ENCODE measurements at regions not wholly inside any gene's neighbourhood (a gene's known extent, or its start where the extent isn't known, plus 50 kb on each side); places are given as distances from the start of the nearest gene placed in this dataset.

DNA sequence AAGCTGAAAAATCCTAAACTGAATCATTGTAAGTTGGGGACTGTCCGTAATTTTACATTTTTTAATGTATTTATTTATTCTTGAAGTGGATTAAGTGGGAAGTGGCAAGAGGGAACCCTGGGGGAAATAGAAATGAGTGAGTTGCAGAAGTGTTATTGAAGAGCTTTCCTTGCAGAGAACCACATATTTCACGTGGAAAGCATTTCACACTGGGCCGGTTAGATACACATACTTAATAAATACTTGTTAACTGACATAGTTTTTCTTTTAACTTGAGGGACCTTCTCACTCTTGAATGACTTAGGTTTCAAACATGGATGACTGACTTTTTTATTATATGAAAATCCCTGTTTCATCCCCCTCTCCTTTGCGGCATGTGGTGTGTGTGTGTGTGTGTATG is 239.3 kb downstream of the LMO4 start:
- FAIRE-seq = no peak
- Histone ChIP-seq H3K27me3 (ENCODE audit: control insufficient read depth in 3 of 3, insufficient read depth in 3 of 3, low read length in 3 of 3) (no peaks in the 10 kb centered on the region), H3K27ac (ENCODE audit: low read depth in 1 of 3, low read length in 2 of 3) (no peak overlapping the region), H3K4me1 (ENCODE audit: control insufficient read depth in 3 of 3, insufficient read depth in 2 of 3, low read depth in 1 of 3, low read length in 2 of 3) (no peaks in the 10 kb centered on the region), H3K36me3 (ENCODE audit: control insufficient read depth in 3 of 3, insufficient read depth in 2 of 3, low read depth in 1 of 3, low read length in 3 of 3) (no peaks in the 10 kb centered on the region), H3K9me3 (ENCODE audit: control insufficient read depth in 2 of 2, insufficient read depth in 1 of 2, low read depth in 1 of 2, low read length in 1 of 2) (no peaks in the 10 kb centered on the region), H3K4me3 (ENCODE audit: low read depth in 1 of 3, low read length in 3 of 3) (no peak overlapping the region)
- WGBS, 3 donors = 80 to 97% (median 92%) methylated on average over 4 of the region's 4 CpGs
- no peak for DNase-seq

DNA sequence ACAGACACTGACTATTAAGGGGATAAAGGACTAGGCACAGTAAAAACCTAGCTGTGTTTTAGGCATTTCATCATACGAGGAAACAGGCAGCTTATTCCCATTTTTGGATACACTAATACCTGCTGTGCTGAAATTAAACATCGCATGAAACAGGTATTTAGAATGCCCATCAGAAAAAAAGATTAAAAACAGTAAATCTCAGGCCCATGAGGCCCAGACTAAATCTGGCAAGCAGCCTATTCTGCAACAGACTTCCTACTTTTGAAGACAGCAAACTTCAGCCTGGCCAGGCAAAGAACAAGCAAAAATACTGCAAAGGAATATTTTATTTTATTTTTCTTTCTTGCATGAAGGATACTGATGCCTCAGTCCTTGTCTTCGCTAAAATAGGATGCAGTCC is 240.2 kb downstream of the LMO4 start:
- no peak for FAIRE-seq
- DNase-seq = no peak
- WGBS, 3 donors = 84 to 91% (median 88%) methylated on average over 3 of the region's 3 CpGs
- H3K27me3 ChIP-seq (ENCODE audit: control insufficient read depth in 3 of 3, insufficient read depth in 3 of 3, low read length in 3 of 3) = no peaks in the 10 kb centered on the region
- H3K4me1 ChIP-seq (ENCODE audit: control insufficient read depth in 3 of 3, insufficient read depth in 2 of 3, low read depth in 1 of 3, low read length in 2 of 3) = no peaks in the 10 kb centered on the region
- no peaks in the 10 kb centered on the region for H3K36me3 ChIP-seq (ENCODE audit: control insufficient read depth in 3 of 3, insufficient read depth in 2 of 3, low read depth in 1 of 3, low read length in 3 of 3)
- H3K4me3 ChIP-seq (ENCODE audit: low read depth in 1 of 3, low read length in 3 of 3) = no peak overlapping the region
- no peak overlapping the region for H3K27ac ChIP-seq (ENCODE audit: low read depth in 1 of 3, low read length in 2 of 3)
- no peaks in the 10 kb centered on the region for H3K9me3 ChIP-seq (ENCODE audit: control insufficient read depth in 2 of 2, insufficient read depth in 1 of 2, low read depth in 1 of 2, low read length in 1 of 2)

DNA sequence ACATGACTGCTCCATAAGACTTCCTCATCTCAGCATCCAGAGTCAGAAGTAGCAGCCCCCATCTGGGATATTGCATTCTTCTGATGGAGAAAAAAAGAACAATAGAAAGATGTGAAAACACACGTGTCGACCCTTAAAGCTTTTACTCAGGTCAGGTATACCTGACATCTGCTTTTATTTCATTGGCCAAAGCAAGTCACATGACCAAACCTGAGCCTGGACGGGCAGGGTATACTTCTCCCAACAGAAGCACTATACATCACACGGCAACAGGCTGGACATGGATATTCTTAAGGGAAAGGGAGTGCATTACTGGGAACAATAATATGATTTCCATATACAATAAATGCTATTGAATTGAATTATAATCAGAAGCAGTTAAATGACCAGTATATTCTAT is 243.3 kb downstream of the LMO4 start:
- no peaks in the 10 kb centered on the region for H3K9me3 ChIP-seq (ENCODE audit: control insufficient read depth in 2 of 2, insufficient read depth in 1 of 2, low read depth in 1 of 2, low read length in 1 of 2)
- FAIRE-seq (no peak), DNase-seq (no peak)
- no peaks in the 10 kb centered on the region for H3K27me3 ChIP-seq (ENCODE audit: control insufficient read depth in 3 of 3, insufficient read depth in 3 of 3, low read length in 3 of 3)
- no peak overlapping the region for H3K4me3 ChIP-seq (ENCODE audit: low read depth in 1 of 3, low read length in 3 of 3)
- no peak overlapping the region for H3K27ac ChIP-seq (ENCODE audit: low read depth in 1 of 3, low read length in 2 of 3)
- H3K36me3 ChIP-seq (ENCODE audit: control insufficient read depth in 3 of 3, insufficient read depth in 2 of 3, low read depth in 1 of 3, low read length in 3 of 3) = no peaks in the 10 kb centered on the region
- H3K4me1 ChIP-seq (ENCODE audit: control insufficient read depth in 3 of 3, insufficient read depth in 2 of 3, low read depth in 1 of 3, low read length in 2 of 3) = peaks cover 0 to 3% (median 0%) of the 10 kb centered on the region in 3 donors
- WGBS, 3 donors = 88 to 90% (median 89%) methylated on average over 4 of the region's 4 CpGs

DNA sequence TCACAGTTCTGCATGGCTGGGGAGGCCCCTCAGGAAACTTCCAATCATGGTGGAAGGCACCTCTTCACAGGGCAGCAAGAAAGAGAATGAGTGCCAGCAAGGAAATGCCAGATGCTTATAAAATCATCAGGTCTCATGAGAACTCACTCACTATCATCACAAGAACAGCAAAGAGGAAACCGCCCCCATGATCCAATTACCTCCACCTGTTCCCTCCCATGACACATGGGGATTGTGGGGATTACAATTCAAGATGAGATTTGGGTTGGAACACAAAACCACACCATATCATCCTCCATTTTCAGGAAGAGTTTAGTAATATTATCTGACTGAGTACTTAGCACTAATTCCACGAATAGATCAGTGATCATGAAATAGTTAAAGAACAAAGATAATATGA is 244.2 kb downstream of the LMO4 start:
- Histone ChIP-seq H3K27me3 (ENCODE audit: control insufficient read depth in 3 of 3, insufficient read depth in 3 of 3, low read length in 3 of 3) (no peaks in the 10 kb centered on the region), H3K36me3 (ENCODE audit: control insufficient read depth in 3 of 3, insufficient read depth in 2 of 3, low read depth in 1 of 3, low read length in 3 of 3) (no peaks in the 10 kb centered on the region), H3K27ac (ENCODE audit: low read depth in 1 of 3, low read length in 2 of 3) (no peak overlapping the region), H3K4me3 (ENCODE audit: low read depth in 1 of 3, low read length in 3 of 3) (no peak overlapping the region), H3K9me3 (ENCODE audit: control insufficient read depth in 2 of 2, insufficient read depth in 1 of 2, low read depth in 1 of 2, low read length in 1 of 2) (no peaks in the 10 kb centered on the region), H3K4me1 (ENCODE audit: control insufficient read depth in 3 of 3, insufficient read depth in 2 of 3, low read depth in 1 of 3, low read length in 2 of 3) (peaks cover 0 to 4% (median 0%) of the 10 kb centered on the region in 3 donors)
- DNase-seq = no peak
- FAIRE-seq = no peak
- 88 to 98% (median 90%) methylated on average over 2 of the region's 2 CpGs for WGBS, 3 donors

DNA sequence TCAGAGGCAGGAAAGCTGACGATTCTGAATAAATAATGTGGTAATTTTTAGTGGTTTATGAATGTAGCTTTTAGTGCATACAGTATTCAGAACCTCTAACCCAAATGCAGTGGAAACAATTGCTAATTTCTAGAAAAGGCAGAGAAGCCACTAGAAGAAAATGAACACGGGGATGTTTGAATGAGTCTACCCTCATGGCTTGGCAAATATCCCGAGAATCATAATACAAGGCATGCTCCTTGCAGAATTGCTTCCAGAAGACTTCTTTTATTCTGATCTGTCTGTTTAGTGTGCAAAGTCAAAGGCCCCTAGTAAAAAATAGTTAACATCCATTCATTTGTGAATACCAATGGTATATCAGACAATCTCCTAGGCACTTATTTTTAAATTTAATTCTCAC is 246.8 kb downstream of the LMO4 start:
- WGBS, 3 donors = 64 to 82% (median 65%) methylated on average over 3 of the region's 3 CpGs
- H3K4me1 ChIP-seq (ENCODE audit: control insufficient read depth in 3 of 3, insufficient read depth in 2 of 3, low read depth in 1 of 3, low read length in 2 of 3) = peaks cover 0 to 4% (median 0%) of the 10 kb centered on the region in 3 donors
- no peaks in the 10 kb centered on the region for H3K36me3 ChIP-seq (ENCODE audit: control insufficient read depth in 3 of 3, insufficient read depth in 2 of 3, low read depth in 1 of 3, low read length in 3 of 3)
- H3K27me3 ChIP-seq (ENCODE audit: control insufficient read depth in 3 of 3, insufficient read depth in 3 of 3, low read length in 3 of 3) = no peaks in the 10 kb centered on the region
- DNase-seq (no peak), FAIRE-seq (no peak)
- no peak overlapping the region for H3K4me3 ChIP-seq (ENCODE audit: low read depth in 1 of 3, low read length in 3 of 3)
- H3K27ac ChIP-seq (ENCODE audit: low read depth in 1 of 3, low read length in 2 of 3) = no peak overlapping the region
- no peaks in the 10 kb centered on the region for H3K9me3 ChIP-seq (ENCODE audit: control insufficient read depth in 2 of 2, insufficient read depth in 1 of 2, low read depth in 1 of 2, low read length in 1 of 2)

DNA sequence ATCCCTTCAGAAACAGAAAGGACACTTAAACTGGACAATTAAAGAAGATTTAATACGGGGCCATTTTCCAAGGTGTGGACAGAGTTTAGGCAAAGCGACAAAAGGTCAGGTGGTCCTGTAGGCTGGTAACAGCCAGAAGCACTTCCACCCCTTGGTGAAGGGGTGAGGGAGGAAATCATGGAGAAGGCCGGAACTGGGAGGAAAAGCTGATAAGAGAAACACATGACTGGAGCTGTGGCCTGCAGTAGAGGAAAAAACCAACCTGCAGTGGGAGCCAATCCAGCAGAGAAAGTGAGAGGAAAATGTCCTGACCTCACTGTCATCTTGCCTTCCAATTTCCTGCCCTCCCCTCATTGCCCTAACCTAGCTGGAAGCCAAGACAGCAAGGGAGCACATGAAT is 249.8 kb downstream of the LMO4 start:
- peaks cover 0 to 8% (median 0%) of the 10 kb centered on the region in 3 donors for H3K4me1 ChIP-seq (ENCODE audit: control insufficient read depth in 3 of 3, insufficient read depth in 2 of 3, low read depth in 1 of 3, low read length in 2 of 3)
- DNase-seq = no peak
- FAIRE-seq = no peak
- no peaks in the 10 kb centered on the region for H3K9me3 ChIP-seq (ENCODE audit: control insufficient read depth in 2 of 2, insufficient read depth in 1 of 2, low read depth in 1 of 2, low read length in 1 of 2)
- H3K27me3 ChIP-seq (ENCODE audit: control insufficient read depth in 3 of 3, insufficient read depth in 3 of 3, low read length in 3 of 3) = no peaks in the 10 kb centered on the region
- H3K4me3 ChIP-seq (ENCODE audit: low read depth in 1 of 3, low read length in 3 of 3) = no peak overlapping the region
- H3K27ac ChIP-seq (ENCODE audit: low read depth in 1 of 3, low read length in 2 of 3) = no peak overlapping the region
- WGBS, 3 donors = 21 to 38% (median 22%) methylated on average over 3 of the region's 3 CpGs
- H3K36me3 ChIP-seq (ENCODE audit: control insufficient read depth in 3 of 3, insufficient read depth in 2 of 3, low read depth in 1 of 3, low read length in 3 of 3) = no peaks in the 10 kb centered on the region

DNA sequence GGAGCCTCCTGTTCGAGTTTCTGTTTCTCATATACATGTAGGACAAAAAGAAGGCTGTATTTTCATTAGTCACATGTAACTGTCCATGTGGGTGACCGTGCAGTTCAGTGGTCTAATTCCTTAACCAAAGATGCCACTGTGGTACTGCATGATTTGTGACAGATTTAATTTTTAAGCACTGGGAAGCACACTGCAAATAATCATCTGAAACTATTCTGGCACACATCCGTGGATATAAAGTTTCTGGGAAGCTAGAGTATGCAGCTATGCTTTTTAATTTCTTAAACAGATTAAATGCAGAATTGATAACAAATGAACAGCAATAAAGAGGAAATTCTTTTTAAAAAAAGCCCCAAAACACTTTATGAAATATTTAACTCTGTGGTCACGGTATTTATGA is 254.8 kb downstream of the LMO4 start:
- DNase-seq (no peak), FAIRE-seq (no peak)
- Histone ChIP-seq H3K9me3 (ENCODE audit: control insufficient read depth in 2 of 2, insufficient read depth in 1 of 2, low read depth in 1 of 2, low read length in 1 of 2) (no peaks in the 10 kb centered on the region), H3K36me3 (ENCODE audit: control insufficient read depth in 3 of 3, insufficient read depth in 2 of 3, low read depth in 1 of 3, low read length in 3 of 3) (no peaks in the 10 kb centered on the region), H3K4me3 (ENCODE audit: low read depth in 1 of 3, low read length in 3 of 3) (no peak overlapping the region), H3K27me3 (ENCODE audit: control insufficient read depth in 3 of 3, insufficient read depth in 3 of 3, low read length in 3 of 3) (no peaks in the 10 kb centered on the region), H3K4me1 (ENCODE audit: control insufficient read depth in 3 of 3, insufficient read depth in 2 of 3, low read depth in 1 of 3, low read length in 2 of 3) (peaks cover 0 to 31% (median 0%) of the 10 kb centered on the region in 3 donors), H3K27ac (ENCODE audit: low read depth in 1 of 3, low read length in 2 of 3) (peak overlapping the region in 1 of 3 donors; percentile 63)
- 60 to 76% (median 65%) methylated on average over 4 of the region's 4 CpGs for WGBS, 3 donors

DNA sequence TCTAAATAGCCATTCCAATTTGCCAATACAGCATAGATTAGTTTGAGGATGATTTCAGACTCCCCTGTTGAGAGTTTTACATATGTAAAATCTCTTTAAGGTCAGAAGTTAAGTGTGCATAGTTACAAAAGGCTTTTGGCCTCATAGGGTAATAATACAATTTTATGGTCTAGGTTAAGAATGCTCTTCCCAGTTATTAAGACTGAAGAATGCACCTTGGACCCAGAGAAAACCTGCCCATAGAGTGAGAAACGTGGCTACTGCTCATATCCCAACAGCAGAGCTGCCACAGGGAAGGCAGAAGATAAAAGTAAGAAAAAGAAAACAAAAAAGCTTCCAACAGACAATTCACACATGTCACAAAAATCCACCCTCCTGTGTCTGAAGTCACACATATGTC is 255.9 kb downstream of the LMO4 start:
- no peaks in the 10 kb centered on the region for H3K36me3 ChIP-seq (ENCODE audit: control insufficient read depth in 3 of 3, insufficient read depth in 2 of 3, low read depth in 1 of 3, low read length in 3 of 3)
- H3K27ac ChIP-seq (ENCODE audit: low read depth in 1 of 3, low read length in 2 of 3) = peak overlapping the region in 1 of 3 donors; percentile 63
- FAIRE-seq (no peak), DNase-seq (peak; percentile 81 to 88)
- WGBS, 3 donors = 8 to 46% (median 32%) methylated on average over 1 of the region's 1 CpG
- H3K27me3 ChIP-seq (ENCODE audit: control insufficient read depth in 3 of 3, insufficient read depth in 3 of 3, low read length in 3 of 3) = no peaks in the 10 kb centered on the region
- no peaks in the 10 kb centered on the region for H3K9me3 ChIP-seq (ENCODE audit: control insufficient read depth in 2 of 2, insufficient read depth in 1 of 2, low read depth in 1 of 2, low read length in 1 of 2)
- no peak overlapping the region for H3K4me3 ChIP-seq (ENCODE audit: low read depth in 1 of 3, low read length in 3 of 3)
- peaks cover 0 to 32% (median 2%) of the 10 kb centered on the region in 3 donors for H3K4me1 ChIP-seq (ENCODE audit: control insufficient read depth in 3 of 3, insufficient read depth in 2 of 3, low read depth in 1 of 3, low read length in 2 of 3)

DNA sequence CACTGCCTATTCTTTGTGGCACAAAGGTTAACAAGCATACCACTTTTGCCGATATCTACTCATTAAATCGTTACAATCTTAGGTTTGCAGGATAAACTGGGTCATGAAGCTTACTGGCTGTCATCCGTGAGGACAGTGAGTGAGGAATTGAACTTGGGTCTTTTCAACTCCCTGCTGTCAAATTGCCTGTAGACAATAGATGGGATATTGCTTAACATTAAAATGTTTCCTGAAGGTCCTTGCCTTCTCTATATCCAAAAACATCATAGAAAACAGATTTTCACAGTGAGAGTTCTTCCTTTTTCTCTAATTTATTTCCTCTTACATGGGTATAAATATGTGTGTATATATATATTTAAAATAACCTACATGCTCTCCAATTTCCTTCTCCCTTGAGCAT is 257.8 kb downstream of the LMO4 start:
- FAIRE-seq (no peak), DNase-seq (no peak)
- Histone ChIP-seq H3K4me3 (ENCODE audit: low read depth in 1 of 3, low read length in 3 of 3) (no peak overlapping the region), H3K4me1 (ENCODE audit: control insufficient read depth in 3 of 3, insufficient read depth in 2 of 3, low read depth in 1 of 3, low read length in 2 of 3) (peaks cover 0 to 32% (median 2%) of the 10 kb centered on the region in 3 donors), H3K36me3 (ENCODE audit: control insufficient read depth in 3 of 3, insufficient read depth in 2 of 3, low read depth in 1 of 3, low read length in 3 of 3) (no peaks in the 10 kb centered on the region), H3K9me3 (ENCODE audit: control insufficient read depth in 2 of 2, insufficient read depth in 1 of 2, low read depth in 1 of 2, low read length in 1 of 2) (no peaks in the 10 kb centered on the region), H3K27ac (ENCODE audit: low read depth in 1 of 3, low read length in 2 of 3) (no peak overlapping the region), H3K27me3 (ENCODE audit: control insufficient read depth in 3 of 3, insufficient read depth in 3 of 3, low read length in 3 of 3) (no peaks in the 10 kb centered on the region)
- 52 to 68% (median 60%) methylated on average over 3 of the region's 3 CpGs for WGBS, 3 donors

Data from small intestine (tissue), 7 donors.